Naive thymus-derived CD4-positive, alpha-beta T cell (primary cell): ENCODE measurements at regions not wholly inside any gene's neighbourhood (a gene's known extent, or its start where the extent isn't known, plus 50 kb on each side); places are given as distances from the start of the nearest gene placed in this dataset.

Source experiments
- ATAC-seq: fragments of 150-1000 bp; cut with Tn5 transposase; 2 replicates; pipeline ENCODE4 v1.10.0; 2021; ENCODE audit warnings: mild to moderate bottlenecking, moderate library complexity
- CTCF ChIA-PET: fragments of 350-600 bp; sonication (Branson Sonifier 250); formaldehyde crosslinking; loops from one replicate; lab custom pipeline; 2021; ENCODE audit warnings: antibody characterized with exemption; lab: Charles Lee
- POLR2A ChIA-PET: fragments of 350-600 bp; sonication (Branson Sonifier 250); formaldehyde crosslinking; loops from one replicate; lab custom pipeline; 2021; ENCODE audit warnings: antibody characterized with exemption, inconsistent platforms; lab: Charles Lee
- DNase-seq, 9 donors: peaks; one replicate each; pipeline versions ENCODE4 v3.0.0 to v3.0.0-alpha.2; 2020 to 2022; ENCODE audit warnings: mixed read lengths in 1 of 9
- H3K27ac ChIP-seq: one replicate; pipeline ENCODE4 v1.7.0; 2013; ENCODE audit warnings: mild to moderate bottlenecking, low read depth, low read length, moderate library complexity
- H3K27me3 ChIP-seq, 2 donors: one replicate each; pipeline ENCODE4 v1.7.0; 2013; ENCODE audit warnings: low read length in 2 of 2, mild to moderate bottlenecking in 2 of 2, moderate library complexity in 2 of 2; ENCODE audit not compliant: control insufficient read depth in 2 of 2, insufficient read depth in 2 of 2
- H3K36me3 ChIP-seq, 3 experiments: 1 replicate in 2 of 3; 2 replicates in 1 of 3; pipeline ENCODE4 v1.7.0; 2013; ENCODE audit warnings: low read length in 3 of 3, mild to moderate bottlenecking in 3 of 3, moderate library complexity in 1 of 3; ENCODE audit not compliant: insufficient read depth in 3 of 3, control insufficient read depth in 2 of 3
- H3K4me1 ChIP-seq, 2 donors: one replicate each; pipeline ENCODE4 v1.7.0; 2013; ENCODE audit warnings: low read length in 2 of 2, mild to moderate bottlenecking in 2 of 2, moderate library complexity in 1 of 2; ENCODE audit not compliant: control insufficient read depth in 2 of 2, insufficient read depth in 2 of 2
- H3K4me3 ChIP-seq: 2 replicates; pipeline ENCODE4 v1.7.0; 2013; ENCODE audit warnings: mild to moderate bottlenecking, low read length
- H3K9me3 ChIP-seq, 3 experiments: 1 replicate in 2 of 3; 2 replicates in 1 of 3; pipeline ENCODE4 v1.7.0; 2013; ENCODE audit warnings: low read length in 3 of 3; ENCODE audit not compliant: control insufficient read depth in 2 of 3
- H3K27ac Mint-ChIP-seq, 9 donors: one replicate each; pipeline ENCODE4 v1.8.0; 2020 to 2022; ENCODE audit warnings: mixed read lengths in 9 of 9, mild to moderate bottlenecking in 8 of 9, moderate library complexity in 5 of 9, inconsistent platforms in 2 of 9
- H3K27me3 Mint-ChIP-seq, 5 donors: one replicate each; pipeline ENCODE4 v1.8.0; 2021 to 2022; ENCODE audit warnings: mixed read lengths in 5 of 5, mild to moderate bottlenecking in 1 of 5
- H3K36me3 Mint-ChIP-seq, 5 donors: one replicate each; pipeline ENCODE4 v1.8.0; 2020 to 2022; ENCODE audit warnings: mixed read lengths in 5 of 5, mild to moderate bottlenecking in 3 of 5, inconsistent platforms in 1 of 5
- H3K4me1 Mint-ChIP-seq, 7 donors: one replicate each; pipeline ENCODE4 v1.8.0; 2020 to 2022; ENCODE audit warnings: mixed read lengths in 7 of 7, mild to moderate bottlenecking in 3 of 7, inconsistent platforms in 1 of 7
- H3K4me3 Mint-ChIP-seq, 10 donors: one replicate each; pipeline ENCODE4 v1.8.0; 2020 to 2022; ENCODE audit warnings: mild to moderate bottlenecking in 10 of 10, mixed read lengths in 10 of 10, moderate library complexity in 6 of 10, inconsistent platforms in 2 of 10
- H3K9me3 Mint-ChIP-seq, 11 donors: one replicate each; pipeline ENCODE4 v1.8.0; 2020 to 2022; ENCODE audit warnings: mixed read lengths in 11 of 11, mild to moderate bottlenecking in 4 of 11, inconsistent platforms in 1 of 11, moderate library complexity in 1 of 11
- intact Hi-C, 2 donors: fragments of 100-400 bp; cut with micrococcal nuclease; formaldehyde crosslinking; loops; one replicate each; pipeline ENCODE4 v1.15.1; 2023

DNA sequence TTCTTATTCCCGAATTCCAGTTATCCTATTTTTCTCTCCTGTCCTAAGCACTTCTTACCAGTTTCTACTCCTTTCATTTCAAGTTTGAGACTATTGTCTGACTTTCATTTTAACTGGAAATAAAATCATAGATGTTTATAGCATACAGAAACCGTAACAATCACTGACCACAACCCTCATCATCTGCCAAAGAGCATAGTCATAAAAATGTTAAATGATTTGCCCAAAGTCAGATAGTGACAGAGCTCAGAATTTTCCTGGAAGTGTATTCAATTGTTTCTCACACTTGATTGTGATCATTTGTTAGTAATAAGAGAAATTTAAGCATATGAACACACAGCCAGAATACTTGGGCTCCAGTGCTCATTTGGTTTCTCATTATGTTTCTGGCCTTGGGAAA is 250.5 kb upstream of the PCDH15 start:
- Mint-ChIP-seq H3K9me3 (peaks cover 0 to 19% (median 5%) of the 10 kb centered on the region in 11 donors), H3K27ac (no peak overlapping the region)

DNA sequence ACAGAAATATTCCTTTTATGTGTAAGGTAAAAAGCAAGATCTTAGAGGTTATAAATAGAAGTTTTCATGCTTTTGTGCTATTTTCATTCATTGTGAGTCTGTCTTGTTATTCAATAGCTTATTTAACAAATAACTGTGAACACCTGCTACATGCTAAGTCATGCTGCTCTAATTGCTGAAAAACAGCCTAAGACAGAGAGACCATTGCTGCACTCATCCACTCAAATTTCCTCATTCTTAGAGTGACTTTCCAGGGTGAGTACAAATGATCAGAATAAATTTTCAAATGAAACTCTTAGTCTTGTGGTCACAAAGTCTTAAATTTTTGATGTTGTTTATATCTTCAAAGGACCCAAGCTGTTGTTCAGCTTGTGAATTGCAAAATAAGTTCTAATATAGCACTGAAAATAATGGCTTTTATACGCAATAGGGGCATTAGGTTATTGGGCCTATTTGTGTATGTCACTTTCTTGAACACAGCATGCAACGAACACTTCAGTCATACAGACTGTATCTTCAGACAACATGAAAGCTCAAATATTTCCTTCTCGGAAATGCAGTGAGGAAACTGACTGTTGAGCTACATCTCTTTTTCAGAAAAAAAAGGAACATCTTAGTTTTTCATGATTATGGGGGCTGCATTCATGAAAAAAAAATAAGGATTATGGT is 247.9 kb upstream of the PCDH15 start:
- no peaks in the 10 kb centered on the region for H3K36me3 ChIP-seq
- ChIA-PET POLR2A (no interaction called here), CTCF (no interaction called here)
- no peak overlapping the region for H3K27ac ChIP-seq
- intact Hi-C loops: no loop called here
- DNase-seq: no peak
- H3K4me1 Mint-ChIP-seq: no peaks in the 10 kb centered on the region
- H3K27me3 ChIP-seq: peaks cover 0 to 3% of the 10 kb centered on the region in 2 donors
- no peaks in the 10 kb centered on the region for H3K27me3 Mint-ChIP-seq
- no peak overlapping the region for H3K27ac Mint-ChIP-seq
- H3K4me3 Mint-ChIP-seq: no peak overlapping the region
- ATAC-seq: no peak
- no peaks in the 10 kb centered on the region for H3K9me3 ChIP-seq
- no peaks in the 10 kb centered on the region for H3K36me3 Mint-ChIP-seq
- no peaks in the 10 kb centered on the region for H3K4me1 ChIP-seq
- H3K9me3 Mint-ChIP-seq: peaks cover 0 to 4% (median under 1%) of the 10 kb centered on the region in 11 donors
- no peak overlapping the region for H3K4me3 ChIP-seq

More for the DNA sequence above, 250.5 kb upstream of the PCDH15 start:
- Histone ChIP-seq H3K9me3 (no peaks in the 10 kb centered on the region), H3K4me1 (no peaks in the 10 kb centered on the region), H3K27ac (no peak overlapping the region), H3K4me3 (no peak overlapping the region), H3K27me3 (peaks cover 0 to 3% of the 10 kb centered on the region in 2 donors), H3K36me3 (no peaks in the 10 kb centered on the region)
- DNase-seq (no peak), ATAC-seq (no peak)
- intact Hi-C loops: no loop called here
- Mint-ChIP-seq H3K27me3 (no peaks in the 10 kb centered on the region), H3K36me3 (no peaks in the 10 kb centered on the region), H3K4me1 (no peaks in the 10 kb centered on the region), H3K4me3 (no peak overlapping the region)
- POLR2A ChIA-PET: no interaction called here
- CTCF ChIA-PET: no interaction called here

DNA sequence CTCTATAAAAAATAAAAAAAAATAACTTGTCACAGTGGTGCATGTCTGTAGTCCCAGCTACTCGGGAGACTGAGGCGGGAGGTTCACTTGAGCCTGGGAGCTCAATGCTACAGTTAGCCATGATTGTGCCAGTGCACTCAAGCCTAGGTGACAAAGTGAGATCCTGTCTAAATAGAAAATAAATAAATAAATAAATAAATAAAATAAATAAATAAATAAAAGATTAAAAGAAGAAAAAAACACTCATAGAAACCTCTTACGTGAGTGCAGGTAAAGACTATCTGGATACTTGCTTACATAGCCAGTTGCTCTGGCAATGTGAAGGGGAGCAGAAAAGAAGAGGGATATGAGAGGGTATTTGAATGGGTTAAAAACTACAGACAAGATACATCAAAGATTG is 242.5 kb upstream of the PCDH15 start:
- Mint-ChIP-seq H3K36me3 (no peaks in the 10 kb centered on the region), H3K27me3 (no peaks in the 10 kb centered on the region), H3K27ac (no peak overlapping the region), H3K4me3 (no peak overlapping the region), H3K4me1 (peaks cover 0 to 1% (median 0%) of the 10 kb centered on the region in 7 donors), H3K9me3 (peaks cover 0 to 15% (median 2%) of the 10 kb centered on the region in 11 donors)
- H3K27me3 ChIP-seq: no peaks in the 10 kb centered on the region
- H3K4me1 ChIP-seq: no peaks in the 10 kb centered on the region
- intact Hi-C loops: no loop called here
- CTCF ChIA-PET: no interaction called here
- ATAC-seq (no peak), DNase-seq (no peak)
- H3K36me3 ChIP-seq: no peaks in the 10 kb centered on the region
- H3K4me3 ChIP-seq: no peak overlapping the region
- POLR2A ChIA-PET: no interaction called here
- H3K27ac ChIP-seq: no peak overlapping the region
- no peaks in the 10 kb centered on the region for H3K9me3 ChIP-seq

DNA sequence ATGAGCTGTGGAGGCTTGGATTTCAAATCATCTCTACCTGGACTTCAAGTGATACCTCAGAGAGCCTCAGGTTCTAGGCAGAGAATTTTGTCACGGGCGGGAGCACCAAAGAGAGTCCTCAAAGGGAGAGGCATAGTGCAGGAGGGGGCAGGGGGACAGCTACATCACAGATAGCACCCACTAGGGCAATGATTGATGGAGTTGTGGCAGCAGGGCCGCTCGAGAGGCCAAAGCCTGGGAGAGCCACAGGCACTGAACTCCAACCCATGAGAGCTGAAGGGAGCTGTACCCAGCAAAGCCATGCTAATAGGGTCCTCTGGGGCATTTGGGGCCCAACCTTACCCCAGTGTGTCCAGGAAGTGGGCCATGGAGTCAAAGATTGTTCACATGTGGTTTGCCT is 232.0 kb upstream of the PCDH15 start:
- H3K9me3 Mint-ChIP-seq: peaks cover 0 to 14% (median 3%) of the 10 kb centered on the region in 11 donors
- H3K27me3 Mint-ChIP-seq: no peaks in the 10 kb centered on the region

DNA sequence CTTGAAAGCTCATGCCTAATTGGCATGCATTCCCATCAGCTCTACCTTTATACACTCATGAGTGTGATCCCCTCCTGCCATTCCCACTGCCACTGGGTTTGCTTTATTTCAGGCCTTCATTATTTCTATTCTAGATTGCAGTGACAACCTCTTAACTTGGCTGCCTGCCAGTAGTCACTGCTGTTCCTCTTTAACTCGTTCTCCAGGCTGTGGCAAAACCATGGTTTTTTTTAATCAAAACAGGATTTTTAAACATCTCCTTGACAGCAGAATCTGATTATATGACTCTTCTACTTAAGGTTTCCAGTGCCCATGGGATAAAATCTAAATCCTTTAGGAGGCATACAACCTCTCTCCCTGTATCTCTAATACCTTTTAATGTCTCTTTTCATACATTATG is 223.7 kb upstream of the PCDH15 start:
- H3K4me1 ChIP-seq: no peaks in the 10 kb centered on the region
- no peaks in the 10 kb centered on the region for H3K36me3 ChIP-seq
- no peaks in the 10 kb centered on the region for H3K27me3 Mint-ChIP-seq
- DNase-seq (no peak), ATAC-seq (no peak)
- no peaks in the 10 kb centered on the region for H3K9me3 ChIP-seq
- H3K27ac ChIP-seq: no peak overlapping the region
- no peaks in the 10 kb centered on the region for H3K4me1 Mint-ChIP-seq
- ChIA-PET CTCF (no interaction called here), POLR2A (no interaction called here)
- intact Hi-C loops: no loop called here
- H3K27ac Mint-ChIP-seq: no peak overlapping the region
- H3K36me3 Mint-ChIP-seq: no peaks in the 10 kb centered on the region
- peaks cover 0 to 17% (median 4%) of the 10 kb centered on the region in 11 donors for H3K9me3 Mint-ChIP-seq
- no peaks in the 10 kb centered on the region for H3K27me3 ChIP-seq
- no peak overlapping the region for H3K4me3 ChIP-seq
- H3K4me3 Mint-ChIP-seq: no peak overlapping the region

More for the DNA sequence above, 232.0 kb upstream of the PCDH15 start:
- no peaks in the 10 kb centered on the region for H3K4me1 ChIP-seq
- no peak overlapping the region for H3K27ac Mint-ChIP-seq
- no peaks in the 10 kb centered on the region for H3K4me1 Mint-ChIP-seq
- H3K27ac ChIP-seq: no peak overlapping the region
- H3K4me3 ChIP-seq: no peak overlapping the region
- CTCF ChIA-PET: no interaction called here
- POLR2A ChIA-PET: no interaction called here
- ATAC-seq (no peak), DNase-seq (no peak)
- H3K27me3 ChIP-seq: no peaks in the 10 kb centered on the region
- intact Hi-C loops: no loop called here
- no peaks in the 10 kb centered on the region for H3K36me3 Mint-ChIP-seq
- H3K4me3 Mint-ChIP-seq: no peak overlapping the region
- H3K9me3 ChIP-seq: no peaks in the 10 kb centered on the region
- no peaks in the 10 kb centered on the region for H3K36me3 ChIP-seq

DNA sequence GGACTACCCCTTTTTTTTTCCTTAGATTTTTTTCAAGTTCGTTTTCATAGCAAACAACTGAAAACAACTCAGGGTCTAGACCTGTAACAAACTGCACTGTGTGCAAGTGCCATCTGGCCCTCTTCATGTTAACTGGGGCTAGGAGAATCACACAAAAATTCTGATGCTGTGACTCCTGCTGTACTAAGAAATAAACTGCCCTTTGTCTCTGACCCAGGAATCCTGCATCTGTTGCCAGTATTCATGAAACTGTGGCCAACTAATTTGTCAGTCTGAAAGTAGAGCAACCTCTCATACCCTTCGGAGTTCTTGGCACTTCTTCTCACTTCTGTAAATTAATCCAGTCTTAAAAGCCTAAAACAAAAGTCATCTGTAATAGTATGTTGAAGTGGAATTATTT is 218.4 kb upstream of the PCDH15 start:
- Mint-ChIP-seq H3K27ac (no peak overlapping the region), H3K27me3 (no peaks in the 10 kb centered on the region), H3K36me3 (no peaks in the 10 kb centered on the region), H3K9me3 (peaks cover 0 to 30% (median 4%) of the 10 kb centered on the region in 11 donors), H3K4me1 (no peaks in the 10 kb centered on the region), H3K4me3 (no peak overlapping the region)
- Histone ChIP-seq H3K4me3 (no peak overlapping the region), H3K36me3 (no peaks in the 10 kb centered on the region), H3K27me3 (no peaks in the 10 kb centered on the region), H3K4me1 (no peaks in the 10 kb centered on the region), H3K9me3 (no peaks in the 10 kb centered on the region), H3K27ac (no peak overlapping the region)
- ATAC-seq (no peak), DNase-seq (no peak)
- CTCF ChIA-PET: no interaction called here
- intact Hi-C loops: no loop called here
- POLR2A ChIA-PET: no interaction called here

DNA sequence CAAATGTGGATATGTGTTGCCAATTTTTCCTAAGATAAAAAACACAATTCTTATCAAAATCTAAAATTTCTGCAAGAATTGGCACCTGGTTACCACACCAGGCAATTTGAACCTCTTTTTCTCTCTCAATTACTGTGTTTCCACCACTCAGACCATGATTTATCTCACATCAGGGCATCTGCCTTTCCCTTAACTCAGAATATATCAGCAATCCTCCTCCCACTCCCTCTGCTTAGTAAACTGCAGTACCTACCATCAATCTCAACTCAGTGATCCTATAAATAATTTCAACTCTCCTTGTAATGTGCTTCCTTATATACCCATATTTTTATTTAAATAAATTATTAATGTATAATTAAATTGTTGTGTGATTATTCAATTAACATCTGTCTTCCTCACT is 212.3 kb upstream of the PCDH15 start:
- POLR2A ChIA-PET: no interaction called here
- Mint-ChIP-seq H3K36me3 (no peaks in the 10 kb centered on the region), H3K4me3 (no peak overlapping the region), H3K27ac (no peak overlapping the region), H3K9me3 (peaks cover 0 to 27% (median 0%) of the 10 kb centered on the region in 11 donors), H3K4me1 (no peaks in the 10 kb centered on the region), H3K27me3 (no peaks in the 10 kb centered on the region)
- no peaks in the 10 kb centered on the region for H3K9me3 ChIP-seq
- no peaks in the 10 kb centered on the region for H3K36me3 ChIP-seq
- DNase-seq (no peak), ATAC-seq (no peak)
- H3K27ac ChIP-seq: no peak overlapping the region
- CTCF ChIA-PET: no interaction called here
- H3K4me1 ChIP-seq: no peaks in the 10 kb centered on the region
- H3K4me3 ChIP-seq: no peak overlapping the region
- intact Hi-C loops: no loop called here
- H3K27me3 ChIP-seq: no peaks in the 10 kb centered on the region
